GM23338 (cell line): ENCODE measurements at regions not wholly inside any gene's neighbourhood (a gene's known extent, or its start where the extent isn't known, plus 50 kb on each side); places are given as distances from the start of the nearest gene placed in this dataset.

ENCODE experiments used
- ATAC-seq: fragments of 200-7000 bp; cut with Tn5 transposase; 3 replicates; pipeline ENCODE4 v1.9.1; 2020
- DNase-seq: peaks from one replicate; pipeline ENCODE4 v3.0.0-alpha.2; 2015; ENCODE audit warnings: low spot score
- H2AFZ ChIP-seq: fragments of 200-600 bp; sonication (generic); 2 replicates; pipeline ENCODE4 v1.8.0; 2016; ENCODE audit warnings: antibody characterized with exemption, mild to moderate bottlenecking, moderate library complexity
- H3F3A ChIP-seq: fragments of 200-600 bp; sonication (generic); replicated peaks from 2 replicates; pipeline ENCODE4 v1.8.0; 2017; ENCODE audit warnings: antibody characterized with exemption, mixed run types, low read depth
- H3K27ac ChIP-seq: fragments of 200-600 bp; sonication (generic); 2 replicates; pipeline ENCODE4 v1.6.1; 2016; ENCODE audit warnings: low read depth
- H3K27me3 ChIP-seq: fragments of 200-600 bp; sonication (generic); 2 replicates; pipeline ENCODE4 v1.8.0; 2016; ENCODE audit warnings: mild to moderate bottlenecking, mixed run types, moderate library complexity; ENCODE audit not compliant: insufficient read depth
- H3K36me3 ChIP-seq: fragments of 200-600 bp; sonication (generic); 2 replicates; pipeline ENCODE4 v1.8.0; 2016; ENCODE audit warnings: mild to moderate bottlenecking; ENCODE audit not compliant: insufficient read depth
- H3K4me1 ChIP-seq: fragments of 200-600 bp; sonication (generic); 2 replicates; pipeline ENCODE4 v1.8.0; 2016; ENCODE audit warnings: mild to moderate bottlenecking, moderate library complexity; ENCODE audit not compliant: insufficient read depth
- H3K4me2 ChIP-seq: fragments of 200-600 bp; sonication (generic); 2 replicates; pipeline ENCODE4 v1.7.1; 2017; ENCODE audit warnings: mixed run types
- H3K4me3 ChIP-seq: fragments of 200-600 bp; sonication (generic); 2 replicates; pipeline ENCODE4 v1.6.1; 2016; ENCODE audit warnings: mixed run types
- H3K79me2 ChIP-seq: fragments of 200-600 bp; sonication (generic); replicated peaks from 2 replicates; pipeline ENCODE4 v1.8.0; 2017; ENCODE audit warnings: mild to moderate bottlenecking; ENCODE audit not compliant: insufficient read depth
- H3K9me2 ChIP-seq: fragments of 200-600 bp; sonication (generic); 2 replicates; pipeline ENCODE4 v1.8.0; 2017; ENCODE audit not compliant: insufficient read depth
- H4K20me1 ChIP-seq: fragments of 200-600 bp; sonication (generic); replicated peaks from 2 replicates; pipeline ENCODE4 v1.8.0; 2017; ENCODE audit warnings: mild to moderate bottlenecking; ENCODE audit not compliant: insufficient read depth
- H3K27ac Mint-ChIP-seq: 2 replicates; pipeline ENCODE4 v1.8.0; 2020; ENCODE audit warnings: inconsistent platforms, mild to moderate bottlenecking, moderate library complexity, mixed read lengths
- H3K27me3 Mint-ChIP-seq: 3 replicates; pipeline ENCODE4 v1.8.0; 2022; ENCODE audit warnings: low read depth, mild to moderate bottlenecking, moderate library complexity, mixed read lengths, inconsistent platforms; ENCODE audit not compliant: insufficient read depth, poor library complexity
- H3K36me3 Mint-ChIP-seq: 3 replicates; pipeline ENCODE4 v1.8.0; 2021; ENCODE audit warnings: low read depth, mild to moderate bottlenecking, inconsistent platforms, moderate library complexity, mixed read lengths
- H3K4me1 Mint-ChIP-seq: 3 replicates; pipeline ENCODE4 v1.8.0; 2020; ENCODE audit warnings: mild to moderate bottlenecking, inconsistent platforms, mixed read lengths
- H3K4me3 Mint-ChIP-seq: 3 replicates; pipeline ENCODE4 v1.8.0; 2021; ENCODE audit warnings: moderate library complexity, mild to moderate bottlenecking, inconsistent platforms, mixed read lengths
- H3K9me3 Mint-ChIP-seq: 3 replicates; pipeline ENCODE4 v1.8.0; 2020; ENCODE audit warnings: moderate library complexity, mild to moderate bottlenecking, inconsistent platforms, mixed read lengths
- CREB1 ChIP-seq: fragments of 250-450 bp; sonication (Bioruptor Pico); IDR thresholded peaks from 2 replicates; pipeline ENCODE4 v1.5.0; 2020; ENCODE audit warnings: low read depth, mild to moderate bottlenecking, moderate library complexity
- CTCF ChIP-seq, 2 experiments: fragments of 200-600 bp in 1 of 2; sonication (generic) in 1 of 2; conservative IDR thresholded peaks; 2 replicates each; pipeline versions ENCODE4 v1.5.1 to v1.6.1; 2016 to 2017; ENCODE audit warnings: antibody characterized with exemption in 2 of 2, low read depth in 2 of 2, mild to moderate bottlenecking in 2 of 2, moderate library complexity in 1 of 2
- JUNB ChIP-seq: IDR thresholded peaks from one replicate; pipeline ENCODE4 v1.6.1; 2016; ENCODE audit warnings: antibody characterized with exemption; ENCODE audit not compliant: unreplicated experiment
- NANOG ChIP-seq: IDR thresholded peaks from 2 replicates; pipeline ENCODE4 v1.6.1; 2016; ENCODE audit warnings: antibody characterized with exemption, borderline replicate concordance
- REST ChIP-seq: IDR thresholded peaks from one replicate; pipeline ENCODE4 v1.6.1; 2018; ENCODE audit warnings: antibody characterized with exemption; ENCODE audit not compliant: unreplicated experiment
- STAT1 ChIP-seq: IDR thresholded peaks from one replicate; pipeline ENCODE4 v1.6.1; 2016; ENCODE audit warnings: antibody characterized with exemption; ENCODE audit not compliant: unreplicated experiment
- ZNF331 ChIP-seq: fragments of 250-450 bp; sonication (Bioruptor Pico); IDR thresholded peaks from 2 replicates; pipeline ENCODE4 v1.5.0; 2020; ENCODE audit warnings: low read depth, mild to moderate bottlenecking, moderate library complexity

GRCh38 chr18:30616414-30616813 lies 426.1 kb downstream of the DSC3 start:
- no peak for ATAC-seq
- H3K4me1 ChIP-seq = peaks cover 23% of the 10 kb centered on the region
- no peaks in the 10 kb centered on the region for H3K9me3 Mint-ChIP-seq
- H3K27ac Mint-ChIP-seq = no peak overlapping the region
- no peaks in the 10 kb centered on the region for H3K36me3 Mint-ChIP-seq
- H3K27ac ChIP-seq = no peak overlapping the region
- H2AFZ ChIP-seq = no peak overlapping the region
- H3K4me3 ChIP-seq = no peak overlapping the region
- H4K20me1 ChIP-seq = no peaks in the 10 kb centered on the region
- peaks cover 38% of the 10 kb centered on the region for H3K4me1 Mint-ChIP-seq
- no peaks in the 10 kb centered on the region for H3F3A ChIP-seq
- H3K9me2 ChIP-seq = no peaks in the 10 kb centered on the region
- H3K4me3 Mint-ChIP-seq = no peak overlapping the region
- no peaks in the 10 kb centered on the region for H3K27me3 ChIP-seq
- TF ChIP-seq ZNF331 (no peak), CTCF (conservative IDR thresholded peaks at IDR 0.05; ENCODE audit: low read depth in 2 of 2) (no peak), CREB1 (CRISPR knock-in tag) (no peak), NANOG (no peak), REST (no peak), JUNB (no peak)
- H3K4me2 ChIP-seq = no peak overlapping the region
- H3K27me3 Mint-ChIP-seq = peaks cover 2% of the 10 kb centered on the region
- no peaks in the 10 kb centered on the region for H3K36me3 ChIP-seq
- H3K79me2 ChIP-seq = no peaks in the 10 kb centered on the region
- no peak for DNase-seq

- H3K4me3 Mint-ChIP-seq = no peak overlapping the region
- DNase-seq (no peak), ATAC-seq (peak; percentile 67)
- H3K9me2 ChIP-seq = no peaks in the 10 kb centered on the region
- H3K36me3 Mint-ChIP-seq = no peaks in the 10 kb centered on the region
- no peak overlapping the region for H3K27ac ChIP-seq
- peaks cover 2% of the 10 kb centered on the region for H3K27me3 Mint-ChIP-seq
- H3K4me1 Mint-ChIP-seq = peaks cover 27% of the 10 kb centered on the region
- H3K4me1 ChIP-seq = peaks cover 17% of the 10 kb centered on the region
- no peak overlapping the region for H3K4me3 ChIP-seq
- no peaks in the 10 kb centered on the region for H3F3A ChIP-seq
- H3K27me3 ChIP-seq = no peaks in the 10 kb centered on the region
- H3K9me3 Mint-ChIP-seq = no peaks in the 10 kb centered on the region
- H3K27ac Mint-ChIP-seq = peak overlapping the region; percentile 83; the same call in 1 of the 2 replicates
- no peaks in the 10 kb centered on the region for H4K20me1 ChIP-seq
- H3K36me3 ChIP-seq = no peaks in the 10 kb centered on the region
- H2AFZ ChIP-seq = no peak overlapping the region
- no peaks in the 10 kb centered on the region for H3K79me2 ChIP-seq
- no peak overlapping the region for H3K4me2 ChIP-seq
- TF ChIP-seq REST (no peak), JUNB (no peak), CTCF (conservative IDR thresholded peaks at IDR 0.05; ENCODE audit: low read depth in 2 of 2) (no peak), ZNF331 (no peak), STAT1 (no peak)
These were observed 429.1 kb downstream of the DSC3 start for GRCh38 chr18:30613467-30613801.
